ENCODE measurements at regions not wholly inside any gene's neighbourhood (a gene's known extent, or its start where the extent isn't known, plus 50 kb on each side); places are given as distances from the start of the nearest gene placed in this dataset.

DNA sequence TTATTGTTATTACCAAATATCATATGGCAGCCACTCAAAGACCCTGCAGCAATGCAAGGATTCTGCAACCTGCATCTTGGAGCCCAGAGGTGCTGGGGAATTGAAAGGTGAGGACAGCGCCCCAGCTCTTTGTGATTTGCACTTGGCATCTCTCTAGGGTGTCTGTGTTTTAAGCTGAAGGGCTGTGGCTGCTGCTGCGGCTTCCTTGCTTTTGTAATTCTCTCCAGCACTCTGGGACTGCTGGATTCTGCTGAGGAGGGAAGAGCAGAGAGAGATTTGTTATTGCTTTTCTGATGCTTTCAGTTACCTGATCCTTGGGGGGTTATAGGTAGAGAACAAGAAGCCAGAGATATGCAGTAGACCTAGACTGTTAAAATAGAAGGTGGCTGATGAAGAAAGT is 562.4 kb downstream of the EBF1 start:
- no peaks in the 10 kb centered on the region for H3K36me3 ChIP-seq
- no peak overlapping the region for H3K4me3 ChIP-seq
- no peaks in the 10 kb centered on the region for H3K9me3 ChIP-seq
- no peak overlapping the region for H3K27ac ChIP-seq
- no peak for ATAC-seq
- no peaks in the 10 kb centered on the region for H3K27me3 ChIP-seq
- TF ChIP-seq, protein P1, sequence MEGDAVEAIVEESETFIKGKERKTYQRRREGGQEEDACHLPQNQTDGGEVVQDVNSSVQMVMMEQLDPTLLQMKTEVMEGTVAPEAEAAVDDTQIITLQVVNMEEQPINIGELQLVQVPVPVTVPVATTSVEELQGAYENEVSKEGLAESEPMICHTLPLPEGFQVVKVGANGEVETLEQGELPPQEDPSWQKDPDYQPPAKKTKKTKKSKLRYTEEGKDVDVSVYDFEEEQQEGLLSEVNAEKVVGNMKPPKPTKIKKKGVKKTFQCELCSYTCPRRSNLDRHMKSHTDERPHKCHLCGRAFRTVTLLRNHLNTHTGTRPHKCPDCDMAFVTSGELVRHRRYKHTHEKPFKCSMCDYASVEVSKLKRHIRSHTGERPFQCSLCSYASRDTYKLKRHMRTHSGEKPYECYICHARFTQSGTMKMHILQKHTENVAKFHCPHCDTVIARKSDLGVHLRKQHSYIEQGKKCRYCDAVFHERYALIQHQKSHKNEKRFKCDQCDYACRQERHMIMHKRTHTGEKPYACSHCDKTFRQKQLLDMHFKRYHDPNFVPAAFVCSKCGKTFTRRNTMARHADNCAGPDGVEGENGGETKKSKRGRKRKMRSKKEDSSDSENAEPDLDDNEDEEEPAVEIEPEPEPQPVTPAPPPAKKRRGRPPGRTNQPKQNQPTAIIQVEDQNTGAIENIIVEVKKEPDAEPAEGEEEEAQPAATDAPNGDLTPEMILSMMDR (IDR thresholded peaks at IDR 0.05) = no peak
- 90 to 96% methylated on average over 2 of the region's 2 CpGs for WGBS, 2 donors
- intact Hi-C loops (cut with DNase I) = no loop called here
- no peak for FAIRE-seq
- no peak for DNase-seq
- H3K4me1 ChIP-seq = no peaks in the 10 kb centered on the region

DNA sequence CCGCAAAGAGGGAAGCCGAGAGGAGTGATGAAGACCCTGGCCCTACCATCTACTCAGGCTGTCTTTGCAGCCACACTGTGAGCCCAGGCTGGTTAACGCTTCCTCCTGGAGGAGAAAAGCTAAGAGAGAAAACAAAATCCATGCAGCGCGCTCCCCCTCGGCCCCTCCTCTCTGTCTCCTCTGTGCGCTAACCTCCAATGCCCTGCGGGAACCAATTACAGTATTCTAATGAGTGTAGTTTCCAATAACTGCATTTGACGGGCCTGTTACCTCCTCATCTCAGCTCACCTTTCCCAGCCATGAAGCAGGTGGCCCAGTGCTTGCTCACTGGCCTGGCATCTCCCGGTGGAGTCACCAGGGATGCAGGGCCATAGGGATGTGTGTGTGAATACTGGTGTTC is 565.5 kb downstream of the EBF1 start:
- Histone ChIP-seq H3K27me3 (no peaks in the 10 kb centered on the region), H3K27ac (no peak overlapping the region), H3K36me3 (no peaks in the 10 kb centered on the region), H3K4me1 (no peaks in the 10 kb centered on the region), H3K4me3 (no peak overlapping the region), H3K9me3 (no peaks in the 10 kb centered on the region)
- no peak for ATAC-seq
- intact Hi-C loops (cut with DNase I) = no loop called here
- WGBS, 2 donors = 94 to 95% methylated on average over 10 of the region's 10 CpGs
- no peak for FAIRE-seq
- TF ChIP-seq, protein P1 (IDR thresholded peaks at IDR 0.05) = no peak
- DNase-seq = no peak

DNA sequence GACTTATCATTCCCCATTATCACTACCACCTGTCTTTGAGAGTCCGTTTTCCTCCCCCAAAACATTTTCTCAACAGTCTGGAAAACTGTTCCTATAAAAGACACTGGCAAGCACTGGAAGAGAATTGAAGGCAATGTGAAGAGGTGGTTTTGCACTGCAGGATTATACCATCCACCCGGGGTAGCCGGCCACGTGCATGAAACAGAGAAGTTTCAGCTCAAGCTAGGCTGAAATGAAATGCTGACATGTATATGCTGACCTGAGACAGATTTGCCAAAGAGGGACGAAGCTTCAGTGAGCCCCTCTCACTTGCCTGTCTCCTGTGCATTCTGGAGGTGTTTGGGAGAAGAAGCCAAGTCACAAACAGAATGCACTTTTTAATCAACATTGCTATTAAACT is 567.0 kb downstream of the EBF1 start:
- Histone ChIP-seq H3K27ac (no peak overlapping the region), H3K4me1 (no peaks in the 10 kb centered on the region), H3K36me3 (no peaks in the 10 kb centered on the region), H3K9me3 (no peaks in the 10 kb centered on the region), H3K27me3 (no peaks in the 10 kb centered on the region), H3K4me3 (no peak overlapping the region)
- DNase-seq (no peak), FAIRE-seq (no peak), ATAC-seq (no peak)
- TF ChIP-seq, protein P1 (IDR thresholded peaks at IDR 0.05) = no peak
- whole genome bisulfite sequencing, 2 donors = 72 to 84% methylated on average over 5 of the region's 5 CpGs
- intact Hi-C loops (cut with DNase I) = no loop called here

DNA sequence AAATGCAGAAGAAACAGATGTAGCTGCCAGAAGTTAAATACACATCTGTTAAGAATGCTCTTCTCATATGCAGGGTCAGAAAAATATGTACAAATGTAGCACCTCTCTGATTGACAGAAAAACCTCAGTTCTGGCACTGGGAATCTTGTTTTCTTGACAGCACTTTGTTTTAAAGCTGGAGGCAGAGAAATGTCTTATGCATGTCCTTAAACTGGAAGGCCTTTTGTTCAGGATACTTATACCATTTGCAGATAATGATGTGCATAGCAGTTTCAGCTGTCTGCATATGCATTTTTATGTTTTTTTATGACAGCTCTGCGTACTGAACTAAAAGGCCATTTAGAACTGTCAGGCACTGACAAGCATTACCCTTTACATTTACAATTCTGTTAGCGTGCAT is 567.9 kb downstream of the EBF1 start:
- WGBS, 2 donors = 92 to 96% methylated on average over 2 of the region's 2 CpGs
- no peak for FAIRE-seq
- no peaks in the 10 kb centered on the region for H3K4me1 ChIP-seq
- no peaks in the 10 kb centered on the region for H3K9me3 ChIP-seq
- H3K27ac ChIP-seq = no peak overlapping the region
- ATAC-seq = no peak
- H3K27me3 ChIP-seq = no peaks in the 10 kb centered on the region
- intact Hi-C loops (cut with DNase I) = no loop called here
- TF ChIP-seq, protein P1 (IDR thresholded peaks at IDR 0.05) = no peak
- H3K4me3 ChIP-seq = no peak overlapping the region
- no peak for DNase-seq
- H3K36me3 ChIP-seq = no peaks in the 10 kb centered on the region

DNA sequence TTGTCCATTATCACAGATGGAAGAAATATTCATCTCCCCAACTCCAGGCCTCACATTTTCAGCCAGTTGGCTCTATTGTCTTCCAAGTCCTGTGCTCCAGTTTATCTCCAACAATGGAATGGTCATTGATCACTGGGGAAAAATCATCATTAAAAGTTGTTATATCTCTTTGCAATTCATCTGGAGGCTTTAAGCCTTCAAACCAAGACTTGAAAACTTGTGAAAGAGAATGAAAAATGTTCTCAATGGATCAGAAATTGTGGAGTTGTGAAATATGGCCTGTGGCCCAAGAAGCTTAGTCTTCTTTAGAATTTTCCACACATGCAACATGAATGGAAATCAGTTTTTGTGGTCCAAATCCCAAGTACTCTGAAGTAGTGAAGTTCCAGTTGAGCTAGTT is 569.6 kb downstream of the EBF1 start:
- Histone ChIP-seq H3K36me3 (no peaks in the 10 kb centered on the region), H3K27me3 (no peaks in the 10 kb centered on the region), H3K27ac (no peak overlapping the region), H3K4me1 (no peaks in the 10 kb centered on the region), H3K9me3 (no peaks in the 10 kb centered on the region), H3K4me3 (no peak overlapping the region)
- DNase-seq (no peak), FAIRE-seq (no peak), ATAC-seq (no peak)
- TF ChIP-seq, protein P1 (IDR thresholded peaks at IDR 0.05) = no peak
- intact Hi-C loops (cut with DNase I) = no loop called here

Measured in pancreas (tissue), 10 donors.